HG03439 (cell line): ENCODE measurements at regions not wholly inside any gene's neighbourhood (a gene's known extent, or its start where the extent isn't known, plus 50 kb on each side); places are given as distances from the start of the nearest gene placed in this dataset.

ENCODE experiments used
- ATAC-seq: cut with Tn5 transposase; IDR thresholded peaks from one replicate; pipeline ENCODE4 v1.9.1; 2021; ENCODE audit warnings: mild to moderate bottlenecking, moderate library complexity; ENCODE audit not compliant: unreplicated experiment

DNA sequence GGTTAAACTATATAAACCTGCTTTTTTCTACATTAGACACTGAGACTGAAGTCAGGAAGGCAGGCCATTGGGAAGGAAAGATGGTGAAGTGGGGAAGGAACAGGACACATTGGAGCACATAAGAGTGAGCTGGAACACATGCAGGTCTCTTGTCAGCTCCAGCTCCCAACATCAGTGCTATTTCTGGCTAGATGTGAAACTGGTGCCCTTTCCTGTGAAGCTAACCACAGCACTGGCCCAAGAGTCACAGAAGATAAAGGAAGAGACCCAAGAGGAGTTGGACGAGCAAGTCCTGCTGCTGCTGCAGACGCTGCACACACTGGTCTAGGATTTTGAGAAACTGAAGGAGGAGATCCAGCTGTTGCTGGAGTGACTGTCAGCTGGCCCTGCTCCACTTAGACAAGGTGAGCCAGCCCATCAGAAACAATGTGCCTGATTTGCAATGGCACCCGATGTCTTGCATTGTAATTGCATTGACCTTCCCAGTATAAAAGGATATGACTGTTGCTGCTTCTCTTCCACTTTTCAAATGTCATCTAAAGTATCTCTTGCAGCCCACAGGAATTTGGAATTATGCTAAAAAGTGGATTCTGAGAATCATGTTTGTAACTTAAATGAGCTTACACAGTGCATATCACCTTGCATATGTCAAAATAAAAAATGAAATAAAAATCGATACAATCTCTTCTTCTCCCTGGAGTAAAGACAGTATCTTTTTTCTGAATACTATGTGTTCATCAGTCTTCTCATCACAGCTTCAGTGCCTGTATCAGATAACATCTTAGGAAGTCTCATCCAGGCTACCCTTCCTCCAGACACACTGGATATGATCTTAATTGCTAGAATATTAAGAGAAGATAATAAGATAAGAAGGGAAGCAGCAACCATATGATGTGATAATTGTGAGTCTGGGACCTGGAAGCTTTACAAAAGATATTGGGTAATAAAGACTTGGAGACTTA is 230.7 kb upstream of the SPRY2 start:
- no peak for ATAC-seq

DNA sequence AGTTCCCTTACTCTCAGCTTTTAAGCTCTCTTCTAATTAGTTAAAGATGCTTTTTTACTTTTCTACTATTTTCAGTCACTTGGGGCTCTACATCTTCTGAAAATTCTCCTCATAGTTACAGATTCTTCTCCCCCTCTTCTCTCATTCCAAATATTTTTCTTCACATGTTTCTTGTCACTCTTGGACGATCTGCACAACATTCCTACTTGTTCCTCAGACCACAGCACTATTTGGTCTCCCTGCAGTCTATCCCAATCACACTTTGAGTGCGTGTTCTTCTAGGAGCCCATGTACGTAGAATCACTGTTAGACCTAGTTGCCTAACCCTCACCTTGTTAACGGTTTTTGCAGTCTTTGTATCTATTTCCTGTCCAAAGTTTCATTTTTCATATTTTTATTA is 222.5 kb upstream of the SPRY2 start:
- no peak for ATAC-seq

DNA sequence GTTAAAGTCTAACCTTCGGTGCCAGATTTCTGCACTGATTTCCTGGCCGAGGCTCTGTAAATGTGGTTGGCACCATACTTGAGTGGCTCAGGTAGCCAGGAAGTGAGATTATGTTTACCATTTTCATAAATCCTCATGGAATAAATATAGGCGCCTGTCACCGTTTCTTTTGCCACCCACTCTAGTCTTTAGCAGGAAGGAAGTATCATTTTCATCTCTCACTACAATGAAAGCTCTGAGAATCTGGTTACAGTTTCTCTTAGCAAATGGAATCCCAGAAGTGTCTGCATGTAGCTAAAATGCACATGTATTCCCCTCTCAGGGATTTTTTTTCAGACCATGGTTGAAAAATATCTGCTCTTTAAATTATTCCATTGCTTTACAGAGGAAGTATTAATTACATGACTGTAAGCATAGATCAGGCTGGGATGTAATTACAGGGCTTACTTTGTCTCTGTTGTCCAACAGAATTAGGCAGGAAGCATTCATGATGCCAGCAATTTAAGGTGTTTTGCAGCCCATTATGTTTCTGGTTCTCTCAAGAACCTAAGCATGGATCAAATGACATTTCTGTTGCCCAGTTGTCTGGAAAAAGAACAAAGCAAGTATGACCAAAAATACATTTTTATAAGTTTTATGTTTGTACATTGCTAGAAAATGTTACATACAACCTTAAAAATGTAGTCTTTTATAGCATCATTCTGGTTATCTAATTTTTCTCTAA is 221.7 kb upstream of the SPRY2 start:
- no peak for ATAC-seq

DNA sequence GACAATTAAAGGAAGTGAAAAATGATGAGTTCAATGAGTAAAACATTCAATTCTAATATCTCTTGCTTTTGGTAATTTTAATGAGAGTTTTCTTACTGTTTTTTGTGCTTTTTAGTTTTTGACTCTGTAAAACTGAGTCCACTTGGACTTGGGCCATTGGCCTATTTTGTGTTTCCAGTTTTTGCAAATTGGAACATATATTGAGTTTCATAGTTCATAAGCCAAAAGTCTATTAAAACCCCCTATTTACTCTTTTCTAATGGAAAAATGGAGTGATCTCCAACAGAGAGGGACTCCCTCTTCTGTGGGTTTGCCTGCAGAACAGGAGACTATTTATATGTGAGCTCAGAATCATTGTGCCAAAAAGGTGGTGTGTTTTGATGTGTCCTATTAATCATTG is 219.7 kb upstream of the SPRY2 start:
- ATAC-seq: no peak

DNA sequence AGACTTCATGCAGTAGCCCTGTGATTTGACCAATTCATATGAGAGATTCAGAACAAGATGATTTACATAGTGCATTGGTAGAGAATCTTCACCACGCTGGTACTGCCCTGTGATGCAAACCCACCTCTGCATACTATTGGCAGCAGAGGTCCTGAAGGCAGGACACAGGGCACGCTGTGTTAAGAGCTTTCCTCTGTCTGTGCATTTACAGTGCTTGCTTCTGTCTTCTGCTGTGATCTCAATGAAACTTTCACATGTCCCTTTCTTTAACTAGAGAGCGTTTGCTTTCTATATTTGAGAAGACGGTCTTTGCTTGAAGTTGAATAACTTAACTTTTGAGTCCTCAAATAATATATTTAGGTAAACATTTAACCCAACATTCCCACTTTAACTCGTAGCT is 219.0 kb upstream of the SPRY2 start:
- ATAC-seq: no peak

DNA sequence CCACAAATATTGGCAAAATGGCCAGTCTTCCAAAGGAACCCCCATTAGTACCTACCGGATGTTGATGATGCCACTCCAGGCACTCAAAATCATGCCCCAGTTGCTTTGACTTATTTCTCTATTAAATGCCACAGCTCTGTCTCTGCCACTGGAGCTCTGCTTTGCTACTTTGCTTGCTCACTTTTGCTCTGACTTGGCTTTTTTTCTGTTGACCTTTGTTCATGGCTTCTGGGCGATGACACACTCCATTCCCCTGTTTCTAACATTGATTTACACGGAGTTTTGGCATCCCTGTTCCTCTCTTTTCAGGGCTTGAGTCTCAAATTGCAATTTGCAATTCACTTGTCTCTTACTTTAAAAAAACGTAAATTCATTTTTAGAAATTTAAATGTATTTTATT is 217.1 kb upstream of the SPRY2 start:
- ATAC-seq: no peak

DNA sequence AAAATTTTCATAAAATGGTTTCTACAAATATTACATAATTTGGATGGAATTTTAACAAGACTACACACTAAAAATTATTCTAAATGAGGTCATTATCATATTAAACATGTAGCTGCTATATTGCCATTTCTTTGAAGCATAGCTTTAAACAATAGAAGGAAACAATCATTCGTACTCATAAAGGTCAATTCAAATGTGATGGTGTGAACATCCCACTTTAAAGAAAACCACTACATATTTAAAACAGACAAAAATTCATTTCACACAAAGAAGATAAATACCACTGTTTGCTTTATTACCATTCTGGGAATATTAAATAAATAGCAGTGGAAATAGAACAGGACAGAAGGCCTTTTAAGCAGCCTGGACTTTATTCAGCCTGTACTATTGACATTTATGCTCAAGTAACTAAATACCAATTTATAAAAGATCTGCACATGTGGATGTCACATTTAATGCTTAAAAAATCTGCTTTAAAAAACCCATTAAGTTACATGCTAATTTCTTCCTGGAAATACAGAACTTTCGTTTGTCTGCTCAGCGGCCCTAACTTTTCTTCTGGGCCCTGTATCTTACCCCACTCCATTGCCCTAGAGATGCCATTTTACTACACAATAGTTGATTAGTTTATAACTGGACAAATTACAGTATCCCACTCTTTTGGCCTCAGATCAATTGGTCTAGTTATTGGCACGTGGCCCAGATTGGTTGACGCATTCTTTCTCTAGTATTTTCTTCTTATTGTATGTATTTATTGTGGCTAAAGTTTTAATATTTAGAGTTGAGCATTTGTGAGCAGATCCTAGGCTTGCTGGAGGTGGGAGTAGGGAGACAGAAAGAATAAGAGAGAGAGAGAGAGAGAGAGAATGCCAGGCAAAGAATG is 215.1 kb upstream of the SPRY2 start:
- no peak for ATAC-seq

DNA sequence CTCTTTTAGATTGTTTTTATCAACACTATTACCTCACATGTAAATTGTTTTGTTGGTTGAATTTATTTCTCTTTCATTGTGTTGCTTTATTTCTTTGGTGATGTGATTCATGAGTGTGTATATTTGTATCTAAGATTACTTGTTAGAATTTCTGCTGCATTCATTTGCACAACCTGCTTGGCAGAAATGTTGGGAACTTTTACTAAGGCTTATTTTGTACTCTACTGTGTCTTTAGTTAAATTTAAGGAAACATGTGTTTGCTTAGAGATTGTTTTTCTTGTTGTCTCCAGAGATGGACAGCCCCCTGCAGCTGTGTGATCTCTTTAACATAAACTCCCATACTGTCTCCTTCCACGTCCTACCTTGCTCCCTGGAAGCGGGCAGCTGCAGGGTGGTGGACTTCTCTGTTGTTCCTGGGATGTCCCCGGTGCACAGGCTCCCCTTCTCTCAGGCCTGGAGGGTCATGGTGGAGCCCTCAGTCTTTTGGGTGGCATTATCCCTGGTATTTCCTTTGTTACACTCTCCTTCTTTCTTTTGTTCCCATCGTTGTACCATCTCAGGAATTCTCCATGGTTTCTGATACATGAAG is 212.0 kb upstream of the SPRY2 start:
- no peak for ATAC-seq

DNA sequence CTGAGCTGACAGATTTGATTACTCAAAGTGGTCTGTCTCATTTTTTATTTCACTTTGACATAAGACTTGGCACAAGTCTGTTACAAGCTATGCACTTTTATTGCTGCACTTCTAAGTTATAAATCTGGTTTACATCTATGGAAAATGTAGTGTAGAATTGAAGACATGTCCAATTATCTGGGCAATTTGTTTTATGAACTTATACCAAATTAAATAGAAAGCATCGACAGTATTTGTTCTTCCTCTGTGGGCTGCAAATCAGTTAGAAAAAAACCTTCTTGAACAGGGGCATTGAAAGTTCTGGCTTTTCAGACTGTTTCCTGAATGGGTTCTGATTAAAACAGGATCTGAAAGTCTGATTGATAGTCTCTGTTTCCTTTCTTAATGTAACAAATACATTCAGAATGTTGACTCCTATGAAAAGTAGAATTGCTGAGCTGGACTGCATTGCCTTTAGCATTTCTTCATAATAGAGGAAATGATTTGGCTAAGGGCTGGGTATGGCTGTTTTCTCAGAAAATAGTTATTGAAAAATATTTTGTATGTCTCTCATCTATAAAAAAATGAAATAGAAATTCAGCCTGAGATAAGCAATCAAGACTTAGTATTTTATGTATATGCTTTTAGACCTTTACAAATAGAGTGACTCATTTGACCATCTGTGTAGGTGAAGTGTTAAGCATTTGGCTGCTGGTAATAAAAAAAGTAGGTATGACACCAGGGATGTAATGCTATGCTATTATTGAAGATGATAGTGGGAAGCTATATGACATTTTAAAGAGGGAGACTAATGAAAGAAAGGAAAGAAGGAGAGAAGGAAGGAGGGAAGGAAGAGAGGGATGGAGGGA is 210.9 kb upstream of the SPRY2 start:
- ATAC-seq: no peak

DNA sequence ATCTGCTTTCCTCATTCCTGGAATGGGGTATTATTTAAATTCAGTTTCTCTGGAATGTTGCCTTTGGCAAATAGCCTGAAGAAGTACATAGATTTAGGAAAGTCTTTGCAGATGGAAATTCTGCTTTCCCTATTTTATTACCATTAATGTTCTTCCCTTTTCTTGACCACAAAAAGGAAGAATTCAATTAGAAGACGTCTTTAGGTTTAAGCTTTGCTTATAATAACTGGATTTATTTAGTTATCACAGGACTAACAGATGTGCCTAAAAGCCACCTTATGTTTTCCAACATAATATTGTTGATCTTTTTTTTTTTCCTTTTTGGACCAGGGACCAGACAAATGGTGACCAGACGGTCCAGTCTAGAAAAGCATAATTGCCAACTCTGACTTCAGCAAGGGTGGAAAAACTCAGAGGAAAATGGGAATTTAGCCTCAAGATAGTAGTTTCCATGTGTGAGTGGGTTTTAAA is 210.1 kb upstream of the SPRY2 start:
- no peak for ATAC-seq

DNA sequence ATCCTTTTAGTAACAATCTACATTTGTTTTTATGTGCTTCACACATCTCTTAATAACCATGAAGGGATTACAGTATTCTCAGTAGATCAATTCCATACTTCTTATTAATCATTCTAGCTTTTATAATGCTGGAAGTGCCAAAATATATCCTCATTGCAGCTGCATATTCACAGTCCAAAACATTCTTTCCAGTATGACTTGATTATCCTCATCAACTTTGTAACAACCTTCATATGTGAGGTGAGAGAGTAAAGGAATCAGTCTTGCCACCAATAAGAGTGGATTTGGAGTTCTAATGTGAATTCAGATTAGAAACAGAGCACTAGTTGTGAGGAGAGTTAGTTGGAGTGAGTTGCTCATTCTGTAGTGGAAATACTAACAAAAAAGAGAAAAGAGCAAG is 208.0 kb upstream of the SPRY2 start:
- ATAC-seq: no peak

DNA sequence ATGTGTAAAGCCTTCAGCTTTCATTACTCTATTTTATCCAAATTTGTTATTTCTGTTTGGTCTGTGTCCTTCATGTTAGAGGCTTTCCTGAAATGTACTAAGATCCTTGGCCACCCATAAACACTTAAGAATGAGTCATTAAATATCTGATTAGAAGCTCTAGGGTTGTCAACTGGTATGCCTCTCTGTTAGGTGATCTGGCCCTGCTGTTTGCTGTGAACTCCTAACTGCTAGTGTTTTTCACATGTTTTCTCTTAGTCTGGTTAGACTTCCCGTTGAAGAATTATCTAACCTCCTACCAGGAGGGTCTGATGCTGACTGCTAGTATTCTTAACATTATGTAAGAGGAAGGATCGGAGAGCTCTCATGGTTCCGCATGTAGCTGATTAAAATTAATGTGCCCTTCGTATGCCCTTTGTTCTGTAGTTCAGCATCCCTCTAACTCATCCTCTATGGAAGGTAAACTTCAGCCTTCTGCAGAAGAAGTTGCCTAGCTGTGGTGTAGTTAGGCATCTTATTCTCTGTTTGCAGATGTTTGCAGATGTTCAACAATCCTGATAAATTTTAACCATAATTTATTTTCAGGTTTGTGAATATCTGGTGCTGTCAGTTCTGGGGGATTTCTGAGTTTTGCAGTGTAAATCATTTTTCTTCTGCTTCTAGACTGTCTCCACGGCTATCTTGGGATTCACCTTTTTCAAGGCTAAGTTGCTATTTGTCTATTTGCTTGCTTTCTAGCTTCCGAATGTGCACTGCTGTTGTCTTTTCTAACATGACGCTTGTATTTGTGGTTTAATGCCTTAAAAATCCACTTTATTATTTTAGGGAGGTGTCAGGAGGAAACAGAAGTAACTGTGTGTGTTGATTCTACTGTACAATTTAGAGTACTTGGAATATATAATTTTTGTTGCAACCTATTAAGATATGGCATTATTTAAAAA is 207.2 kb upstream of the SPRY2 start:
- ATAC-seq: no peak

DNA sequence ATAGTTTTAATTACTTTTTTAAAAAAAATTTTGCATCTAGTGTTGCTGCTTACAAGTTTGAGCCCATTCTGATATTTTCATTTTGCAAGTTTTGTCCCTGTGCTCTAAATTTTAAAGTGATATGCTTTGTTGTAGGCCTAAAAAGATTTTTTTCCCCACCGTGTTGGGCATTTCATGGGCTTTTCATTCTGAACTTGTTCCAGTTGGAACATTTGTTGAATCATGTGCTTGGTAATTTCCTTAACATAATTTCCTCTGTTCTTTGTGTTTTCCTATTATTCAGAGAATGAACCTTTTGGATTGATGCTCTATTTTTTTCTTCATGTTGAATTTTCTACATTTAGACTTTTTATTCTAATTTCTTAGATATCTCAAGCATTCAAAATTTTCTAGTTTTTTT is 206.4 kb upstream of the SPRY2 start:
- no peak for ATAC-seq

DNA sequence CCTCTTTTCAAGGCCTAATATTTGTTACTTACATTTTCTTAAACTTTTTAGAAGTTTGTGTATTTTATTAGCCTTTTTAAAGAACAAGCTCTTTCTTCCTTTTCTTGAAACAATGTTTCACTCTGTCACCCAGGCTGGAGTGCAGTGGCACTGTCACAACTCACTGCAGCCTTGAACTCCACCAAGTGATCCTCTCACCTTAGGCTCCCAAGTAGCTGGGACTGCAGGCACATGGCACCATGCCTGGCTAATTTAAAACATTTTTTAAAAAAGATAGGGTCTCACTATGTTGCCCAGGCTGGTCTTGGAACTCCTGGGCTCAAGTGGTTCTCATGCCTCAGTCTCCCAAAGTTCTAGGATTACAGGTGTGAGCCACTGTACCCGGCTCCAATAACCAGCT is 192.2 kb upstream of the SPRY2 start:
- no peak for ATAC-seq

DNA sequence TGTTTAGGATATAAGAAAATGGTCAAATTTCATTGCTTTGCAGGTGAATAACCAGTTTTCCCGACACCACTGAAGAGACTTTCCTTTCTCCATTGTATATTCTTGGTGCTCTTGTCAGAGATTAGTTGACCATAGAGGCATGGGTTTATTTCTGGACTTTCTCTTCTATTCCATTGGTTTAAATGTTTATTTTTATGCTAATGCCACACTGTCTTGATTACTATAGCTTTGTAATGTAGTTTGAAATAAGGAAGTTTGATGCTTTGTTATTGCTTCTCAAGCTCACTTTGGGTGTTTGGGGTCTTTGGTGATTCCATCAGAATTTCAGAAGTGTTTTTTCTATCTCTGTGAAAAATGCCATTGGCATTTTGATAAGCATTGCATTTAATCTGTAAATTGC is 190.0 kb upstream of the SPRY2 start:
- ATAC-seq: no peak

DNA sequence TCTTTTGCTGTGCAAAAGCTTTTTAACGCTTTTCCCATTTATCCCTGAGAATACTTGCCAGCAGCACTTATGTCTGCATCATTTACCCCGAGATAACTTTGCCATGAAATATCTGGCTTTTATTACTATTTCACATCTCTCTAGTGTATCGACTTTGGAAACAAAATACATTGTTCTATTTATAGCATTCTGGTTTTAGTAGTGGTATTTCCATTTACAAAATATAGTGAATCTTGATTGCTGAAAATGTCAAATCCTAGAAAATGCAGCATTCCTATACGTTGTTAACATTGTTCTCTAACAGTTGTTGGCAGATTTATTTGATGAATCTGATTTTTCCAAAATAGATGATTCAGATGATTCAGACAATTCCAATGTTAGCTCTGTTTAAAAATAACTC is 189.3 kb upstream of the SPRY2 start:
- no peak for ATAC-seq

DNA sequence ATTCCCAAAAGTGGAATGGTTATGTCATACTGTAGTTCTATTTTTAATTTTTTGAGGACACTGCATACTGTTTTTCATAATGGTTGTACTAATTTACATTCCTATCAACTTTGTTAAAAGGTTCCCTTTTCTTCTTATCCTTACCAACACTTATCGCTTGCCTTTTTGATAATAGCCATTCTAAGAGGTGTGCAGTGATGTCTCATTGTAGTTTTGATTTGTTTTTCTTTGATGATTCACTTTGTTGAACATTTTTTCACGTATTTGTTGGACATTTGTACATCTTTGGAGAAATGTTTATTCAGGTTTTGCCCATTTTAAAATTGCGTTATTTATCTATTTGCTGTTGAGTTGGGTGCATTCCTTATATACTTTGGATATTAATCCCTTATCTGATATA is 188.8 kb upstream of the SPRY2 start:
- ATAC-seq: no peak

DNA sequence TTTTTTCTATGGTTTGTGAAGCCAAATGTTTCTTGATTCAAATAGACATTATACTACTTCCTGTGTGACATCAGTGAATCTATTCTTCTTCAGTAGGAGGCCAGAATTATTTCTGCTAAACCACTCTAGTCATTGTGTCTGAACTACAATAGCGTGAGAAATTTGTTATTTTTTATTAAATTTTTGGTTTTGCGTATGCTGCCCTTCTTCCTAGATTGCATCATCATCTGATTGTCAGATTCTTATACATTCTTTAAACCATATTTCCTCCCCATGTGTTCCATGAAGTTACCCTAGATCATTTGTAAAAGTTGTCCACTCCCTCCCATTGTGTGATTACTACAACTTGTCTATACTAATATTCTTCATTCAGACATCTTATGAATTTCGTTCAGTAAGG is 187.8 kb upstream of the SPRY2 start:
- ATAC-seq: no peak

DNA sequence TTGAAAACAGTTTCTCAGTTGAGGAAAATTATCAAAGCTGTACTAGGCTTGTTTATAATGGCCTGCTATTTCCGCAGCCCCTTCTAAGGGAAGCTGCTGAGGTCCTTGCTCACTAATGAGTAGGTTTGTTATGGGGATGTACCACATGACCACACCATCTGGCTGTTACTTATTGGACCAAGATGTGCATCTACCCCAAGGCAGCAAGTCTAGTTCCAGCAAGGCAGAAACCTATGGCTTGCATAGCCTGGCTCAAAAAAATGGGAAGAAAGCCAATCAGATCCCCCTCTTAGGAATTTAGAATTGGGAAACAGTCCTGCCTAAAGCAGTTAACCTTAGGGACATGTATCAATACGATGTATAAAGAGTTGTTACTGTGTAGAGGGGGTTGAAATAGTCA is 186.5 kb upstream of the SPRY2 start:
- ATAC-seq: no peak
